Ascending aorta (tissue), 2 donors: ENCODE measurements at regions not wholly inside any gene's neighbourhood (a gene's known extent, or its start where the extent isn't known, plus 50 kb on each side); places are given as distances from the start of the nearest gene placed in this dataset.

Source experiments
- DNase-seq, 2 donors: peaks; one replicate each; pipeline ENCODE4 v3.0.0-alpha.2; 2019; ENCODE audit warnings: low spot score in 2 of 2
- H3K27ac ChIP-seq, 2 donors: fragments of 200-600 bp; sonication (generic); one replicate each; pipeline ENCODE4 v1.5.1; 2016 to 2017; ENCODE audit warnings: mild to moderate bottlenecking in 1 of 2
- H3K27me3 ChIP-seq: fragments of 200-600 bp; sonication (generic); one replicate; pipeline ENCODE4 v1.5.1; 2017
- H3K36me3 ChIP-seq, 2 donors: fragments of 200-600 bp; sonication (generic); one replicate each; pipeline ENCODE4 v1.5.1; 2016
- H3K4me1 ChIP-seq, 2 donors: fragments of 200-600 bp; sonication (generic); one replicate each; pipeline ENCODE4 v1.5.1; 2016 to 2017; ENCODE audit warnings: mild to moderate bottlenecking in 1 of 2
- H3K4me3 ChIP-seq, 2 donors: fragments of 200-600 bp; sonication (generic); one replicate each; pipeline ENCODE4 v1.5.1; 2016 to 2017; ENCODE audit warnings: mild to moderate bottlenecking in 1 of 2
- H3K9me3 ChIP-seq, 2 donors: fragments of 200-600 bp; sonication (generic); one replicate each; pipeline ENCODE4 v1.5.1; 2016
- CTCF ChIP-seq, 3 experiments: fragments of 200-600 bp in 2 of 3; fragments of 450-650 bp in 1 of 3; sonication (generic) in 2 of 3; IDR thresholded peaks; one replicate each; pipeline ENCODE4 v1.5.1; 2016 to 2019; ENCODE audit warnings: antibody characterized with exemption in 3 of 3, mild to moderate bottlenecking in 1 of 3, moderate library complexity in 1 of 3
- intact Hi-C: fragments of 100-400 bp; cut with DNase I; formaldehyde crosslinking; loops from one replicate; pipeline ENCODE4 v1.15.1; 2023

- no peaks in the 10 kb centered on the region for H3K9me3 ChIP-seq
- intact Hi-C loops, result no loop called here
- no peaks in the 10 kb centered on the region for H3K36me3 ChIP-seq
- no peak overlapping the region for H3K4me3 ChIP-seq
- H3K27me3 ChIP-seq, result no peaks in the 10 kb centered on the region
- no peak for TF ChIP-seq CTCF (IDR thresholded peaks at IDR 0.05)
- H3K27ac ChIP-seq, result no peak overlapping the region
- H3K4me1 ChIP-seq, result no peaks in the 10 kb centered on the region
- no peak for DNase-seq
Observed at GRCh38 chr3:22894865-22895264, 308.3 kb upstream of the UBE2E2 start.

GRCh38 chr3:22895671-22896070 lies 307.5 kb upstream of the UBE2E2 start:
- no peak for TF ChIP-seq CTCF (IDR thresholded peaks at IDR 0.05)
- H3K4me1 ChIP-seq, result no peaks in the 10 kb centered on the region
- H3K27ac ChIP-seq, result no peak overlapping the region
- H3K9me3 ChIP-seq, result no peaks in the 10 kb centered on the region
- intact Hi-C loops, result no loop called here
- no peaks in the 10 kb centered on the region for H3K27me3 ChIP-seq
- no peaks in the 10 kb centered on the region for H3K36me3 ChIP-seq
- no peak for DNase-seq
- H3K4me3 ChIP-seq, result no peak overlapping the region

- H3K27me3 ChIP-seq, result no peaks in the 10 kb centered on the region
- H3K4me3 ChIP-seq, result no peak overlapping the region
- intact Hi-C loops, result no loop called here
- no peaks in the 10 kb centered on the region for H3K9me3 ChIP-seq
- no peak for DNase-seq
- H3K27ac ChIP-seq, result no peak overlapping the region
- TF ChIP-seq CTCF (IDR thresholded peaks at IDR 0.05), result no peak
- H3K4me1 ChIP-seq, result no peaks in the 10 kb centered on the region
- H3K36me3 ChIP-seq, result no peaks in the 10 kb centered on the region
Observed at GRCh38 chr3:22898558-22898957, 304.6 kb upstream of the UBE2E2 start.

- Histone ChIP-seq H3K9me3 (no peaks in the 10 kb centered on the region), H3K4me1 (no peaks in the 10 kb centered on the region), H3K27me3 (no peaks in the 10 kb centered on the region), H3K27ac (no peak overlapping the region), H3K4me3 (no peak overlapping the region), H3K36me3 (no peaks in the 10 kb centered on the region)
- DNase-seq, result no peak
- TF ChIP-seq CTCF (IDR thresholded peaks at IDR 0.05), result no peak
- intact Hi-C loops, result no loop called here
Observed at GRCh38 chr3:22899441-22899840, 303.7 kb upstream of the UBE2E2 start.

- no peak for TF ChIP-seq CTCF (IDR thresholded peaks at IDR 0.05)
- intact Hi-C loops, result no loop called here
- H3K27ac ChIP-seq, result no peak overlapping the region
- H3K9me3 ChIP-seq, result no peaks in the 10 kb centered on the region
- no peaks in the 10 kb centered on the region for H3K27me3 ChIP-seq
- no peaks in the 10 kb centered on the region for H3K4me1 ChIP-seq
- no peaks in the 10 kb centered on the region for H3K36me3 ChIP-seq
- DNase-seq, result no peak
- H3K4me3 ChIP-seq, result no peak overlapping the region
Observed at GRCh38 chr3:22900296-22900695, 302.8 kb upstream of the UBE2E2 start.

- no peak for TF ChIP-seq CTCF (IDR thresholded peaks at IDR 0.05)
- no peaks in the 10 kb centered on the region for H3K27me3 ChIP-seq
- no peaks in the 10 kb centered on the region for H3K36me3 ChIP-seq
- H3K9me3 ChIP-seq, result no peaks in the 10 kb centered on the region
- intact Hi-C loops, result no loop called here
- H3K4me3 ChIP-seq, result no peak overlapping the region
- H3K4me1 ChIP-seq, result no peaks in the 10 kb centered on the region
- no peak overlapping the region for H3K27ac ChIP-seq
- no peak for DNase-seq
Observed at GRCh38 chr3:22901684-22902083, 301.4 kb upstream of the UBE2E2 start.
